Adrenal gland (tissue), 9 donors: ENCODE measurements at regions not wholly inside any gene's neighbourhood (a gene's known extent, or its start where the extent isn't known, plus 50 kb on each side); places are given as distances from the start of the nearest gene placed in this dataset.

Source experiments
- DNase-seq, 7 donors: peaks; one replicate each; pipeline ENCODE4 v3.0.0-alpha.2; 2019 to 2020
- H3K27ac ChIP-seq, 5 donors: fragments of 200-600 bp; sonication (generic) in 4 of 5; 1 replicate in 3 of 5; 2 replicates in 2 of 5; pipeline versions ENCODE4 v1.5.1 to v1.8.0; 2016 to 2020; ENCODE audit warnings: mild to moderate bottlenecking in 1 of 5
- H3K27me3 ChIP-seq: fragments of 200-600 bp; 2 replicates; pipeline ENCODE4 v1.8.0; 2021
- H3K36me3 ChIP-seq, 2 donors: fragments of 200-600 bp; replicated peaks in 1 of 2; 1 replicate in 1 of 2; 2 replicates in 1 of 2; pipeline versions ENCODE4 v1.5.1 to v1.8.0; 2018 to 2022
- H3K4me1 ChIP-seq, 2 donors: fragments of 200-600 bp; replicated peaks in 1 of 2; 1 replicate in 1 of 2; 2 replicates in 1 of 2; pipeline versions ENCODE4 v1.5.1 to v1.8.0; 2018 to 2021
- H3K4me3 ChIP-seq, 4 donors: fragments of 200-600 bp; sonication (generic) in 3 of 4; one replicate each; pipeline ENCODE4 v1.5.1; 2016 to 2018
- H3K9me3 ChIP-seq, 3 donors: fragments of 200-600 bp; sonication (generic) in 1 of 3; replicated peaks in 1 of 3; 1 replicate in 2 of 3; 2 replicates in 1 of 3; pipeline versions ENCODE4 v1.5.1 to v1.8.0; 2016 to 2021
- POLR2A ChIP-seq, 2 donors: fragments of 450-650 bp; IDR thresholded peaks; one replicate each; pipeline ENCODE4 v1.6.1; 2017; ENCODE audit warnings: antibody characterized with exemption in 2 of 2, mild to moderate bottlenecking in 2 of 2, moderate library complexity in 1 of 2
- WGBS, 4 donors: extraction: QIAGEN DNeasy Blood & Tissue Kit in 2 of 4; methylation state at CpG; one replicate each; pipeline versions ENCODE4 v1.1.5 to v1.1.7; 2013 to 2017; 5-methylcytosine and 5-hydroxymethylcytosine counted together
- intact Hi-C, 2 donors: fragments of 100-400 bp; cut with DNase I; formaldehyde crosslinking; loops; one replicate each; pipeline versions ENCODE4 v1.14.1 to v1.15.0; 2022 to 2023
- TF ChIP-seq, protein P1 (sequence below), 6 experiments: fragments of 450-650 bp in 4 of 6; fragments of 200-600 bp in 2 of 6; sonication (generic) in 1 of 6; IDR thresholded peaks; 1 replicate in 5 of 6; 2 replicates in 1 of 6; pipeline versions ENCODE4 v1.5.1 to v1.8.0; 2016 to 2021; ENCODE audit warnings: antibody characterized with exemption in 6 of 6, mild to moderate bottlenecking in 2 of 6, moderate library complexity in 1 of 6
- donor health status: healthy with polysubstance abuse.
- donor health status: Bipolar disorder and iron deficiency.
- donor health status: DM: yes; HTN: yes; CAD: no.
- donor health status: DM: no; HTN: no; CAD: no.
- donor health status: DM: no; HTN: no; CAD: no.

DNA sequence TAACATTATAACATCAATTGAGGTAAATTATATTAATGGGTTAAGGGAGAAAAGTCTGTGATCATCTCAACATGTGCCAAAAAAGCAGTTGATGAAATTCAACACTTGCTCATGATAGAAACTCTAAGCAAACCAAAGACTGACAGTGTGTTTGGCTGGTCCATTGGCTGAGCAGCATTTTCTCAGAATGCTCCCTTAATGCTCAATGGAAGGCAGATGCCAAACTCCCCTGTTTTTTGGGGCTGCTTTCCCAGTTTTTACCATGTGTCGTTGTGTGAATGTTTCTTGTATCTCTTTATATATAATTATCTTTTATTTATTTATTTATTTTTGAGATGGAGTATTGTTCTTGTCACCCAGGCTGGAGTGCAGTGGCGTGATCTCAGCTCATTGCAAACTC is 114.7 kb downstream of the SEC23IP start:
- Histone ChIP-seq H3K4me1 (no peaks in the 10 kb centered on the region), H3K27ac (no peak overlapping the region), H3K9me3 (no peaks in the 10 kb centered on the region), H3K4me3 (no peak overlapping the region), H3K36me3 (no peaks in the 10 kb centered on the region), H3K27me3 (no peaks in the 10 kb centered on the region)
- intact Hi-C loops = no loop called here
- 75 to 86% (median 81%) methylated on average over 2 of the region's 2 CpGs for WGBS, 4 donors
- TF ChIP-seq, protein P1, sequence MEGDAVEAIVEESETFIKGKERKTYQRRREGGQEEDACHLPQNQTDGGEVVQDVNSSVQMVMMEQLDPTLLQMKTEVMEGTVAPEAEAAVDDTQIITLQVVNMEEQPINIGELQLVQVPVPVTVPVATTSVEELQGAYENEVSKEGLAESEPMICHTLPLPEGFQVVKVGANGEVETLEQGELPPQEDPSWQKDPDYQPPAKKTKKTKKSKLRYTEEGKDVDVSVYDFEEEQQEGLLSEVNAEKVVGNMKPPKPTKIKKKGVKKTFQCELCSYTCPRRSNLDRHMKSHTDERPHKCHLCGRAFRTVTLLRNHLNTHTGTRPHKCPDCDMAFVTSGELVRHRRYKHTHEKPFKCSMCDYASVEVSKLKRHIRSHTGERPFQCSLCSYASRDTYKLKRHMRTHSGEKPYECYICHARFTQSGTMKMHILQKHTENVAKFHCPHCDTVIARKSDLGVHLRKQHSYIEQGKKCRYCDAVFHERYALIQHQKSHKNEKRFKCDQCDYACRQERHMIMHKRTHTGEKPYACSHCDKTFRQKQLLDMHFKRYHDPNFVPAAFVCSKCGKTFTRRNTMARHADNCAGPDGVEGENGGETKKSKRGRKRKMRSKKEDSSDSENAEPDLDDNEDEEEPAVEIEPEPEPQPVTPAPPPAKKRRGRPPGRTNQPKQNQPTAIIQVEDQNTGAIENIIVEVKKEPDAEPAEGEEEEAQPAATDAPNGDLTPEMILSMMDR (IDR thresholded peaks at IDR 0.05) = no peak
- TF ChIP-seq POLR2A (IDR thresholded peaks at IDR 0.05) = no peak
- no peak for DNase-seq

DNA sequence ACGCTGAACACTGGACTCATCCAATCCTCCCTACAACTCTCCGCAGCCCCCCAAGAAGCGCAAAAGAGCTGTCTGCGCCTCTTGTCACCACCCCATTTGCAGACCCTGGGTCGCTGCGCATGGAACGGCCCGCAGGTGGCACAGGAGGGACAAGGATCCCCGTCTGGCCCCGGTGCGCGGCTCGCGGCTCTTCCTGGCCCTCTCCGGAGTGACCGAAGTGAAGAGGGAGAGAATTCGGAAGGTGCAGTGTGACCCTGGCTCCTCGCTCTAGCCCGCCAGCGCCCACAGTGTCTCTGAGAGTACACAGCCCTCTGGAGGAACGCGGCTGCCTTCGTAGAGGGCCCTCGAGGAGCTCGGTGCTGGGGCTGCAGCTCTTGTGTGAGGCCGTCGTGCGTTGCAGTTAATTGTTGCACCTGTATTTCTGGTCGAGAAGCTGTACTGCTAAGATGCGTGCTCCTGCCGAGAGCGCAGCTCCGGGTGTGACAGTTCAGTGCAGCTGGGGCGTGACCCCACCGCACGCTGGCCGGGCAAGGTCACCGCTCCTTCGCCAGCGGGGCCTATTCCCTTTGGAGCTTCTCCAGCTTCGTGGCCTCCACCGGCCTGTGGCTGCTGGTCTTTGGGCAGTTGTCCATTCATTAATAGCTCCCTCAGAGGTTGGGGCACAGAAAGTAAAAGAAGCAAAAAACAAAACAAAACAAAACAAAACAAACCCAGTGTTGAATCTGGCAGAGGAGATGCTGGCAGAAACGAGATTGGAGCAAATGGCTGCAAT is 119.0 kb downstream of the SEC23IP start:
- DNase-seq = peak in 5 of 7 donors; percentile 16 to 41 (median 39)
- intact Hi-C loops = no loop called here
- no peaks in the 10 kb centered on the region for H3K9me3 ChIP-seq
- TF ChIP-seq, protein P1 (IDR thresholded peaks at IDR 0.05) = no peak
- TF ChIP-seq POLR2A (IDR thresholded peaks at IDR 0.05) = no peak
- no peaks in the 10 kb centered on the region for H3K27me3 ChIP-seq
- no peak overlapping the region for H3K27ac ChIP-seq
- H3K36me3 ChIP-seq = no peaks in the 10 kb centered on the region
- no peak overlapping the region for H3K4me3 ChIP-seq
- H3K4me1 ChIP-seq = no peaks in the 10 kb centered on the region
- WGBS, 4 donors = 25 to 58% (median 32%) methylated on average over 32 to 43 of the region's 43 CpGs

DNA sequence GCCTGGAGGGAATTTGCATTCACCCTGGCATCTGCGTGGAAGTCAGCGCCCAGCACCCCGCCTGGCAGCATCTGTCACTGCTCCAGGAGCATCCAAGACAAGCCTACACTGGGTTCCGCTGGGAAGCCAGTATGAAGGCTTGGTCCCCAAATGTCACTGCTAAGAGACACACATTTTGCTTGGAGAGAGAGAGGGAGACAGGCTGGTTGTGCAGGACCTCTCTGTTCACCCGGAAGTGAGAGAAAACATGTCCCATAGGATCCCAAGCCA is 119.5 kb downstream of the SEC23IP start:
- no peak overlapping the region for H3K27ac ChIP-seq
- DNase-seq = no peak
- H3K4me3 ChIP-seq = no peak overlapping the region
- no peaks in the 10 kb centered on the region for H3K27me3 ChIP-seq
- no peaks in the 10 kb centered on the region for H3K36me3 ChIP-seq
- TF ChIP-seq, protein P1 (IDR thresholded peaks at IDR 0.05) = no peak
- TF ChIP-seq POLR2A (IDR thresholded peaks at IDR 0.05) = no peak
- no peaks in the 10 kb centered on the region for H3K4me1 ChIP-seq
- intact Hi-C loops = no loop called here
- 65 to 87% (median 81%) methylated on average over 5 of the region's 5 CpGs for WGBS, 4 donors
- H3K9me3 ChIP-seq = no peaks in the 10 kb centered on the region

- no peaks in the 10 kb centered on the region for H3K4me1 ChIP-seq
- no peaks in the 10 kb centered on the region for H3K9me3 ChIP-seq
- no peak for DNase-seq
- no peaks in the 10 kb centered on the region for H3K36me3 ChIP-seq
- H3K27ac ChIP-seq = no peak overlapping the region
- TF ChIP-seq, protein P1 (IDR thresholded peaks at IDR 0.05) = no peak
- no peak for TF ChIP-seq POLR2A (IDR thresholded peaks at IDR 0.05)
- WGBS, 4 donors = 79 to 89% (median 84%) methylated on average over 7 of the region's 7 CpGs
- H3K4me3 ChIP-seq = no peak overlapping the region
- intact Hi-C loops = no loop called here
- no peaks in the 10 kb centered on the region for H3K27me3 ChIP-seq
These were observed 120.0 kb downstream of the SEC23IP start for GRCh38 chr10:120012566-120012965.
